Activated naive CD8-positive, alpha-beta T cell treated with anti-CD3 and anti-CD28 coated beads, Interleukin-2, amount 50 U/mL, for 24 hours (primary cell): ENCODE measurements at regions not wholly inside any gene's neighbourhood (a gene's known extent, or its start where the extent isn't known, plus 50 kb on each side); places are given as distances from the start of the nearest gene placed in this dataset.
"Not testable (repeated sequence)": the region's sequence is repeated elsewhere in the genome, so short reads cannot be mapped to it uniquely, and the experiment has no call there.

ENCODE experiments used
- ATAC-seq: fragments of 150-1000 bp; cut with Tn5 transposase; one replicate; pipeline ENCODE4 v1.10.0; 2021
- DNase-seq: peaks from one replicate; pipeline ENCODE4 v3.0.0; 2021
- H3K27ac Mint-ChIP-seq: one replicate; pipeline ENCODE4 v1.8.0; 2021; ENCODE audit warnings: mild to moderate bottlenecking, mixed read lengths
- H3K27me3 Mint-ChIP-seq: one replicate; pipeline ENCODE4 v1.8.0; 2021; ENCODE audit warnings: mixed read lengths
- H3K36me3 Mint-ChIP-seq: one replicate; pipeline ENCODE4 v1.8.0; 2021; ENCODE audit warnings: low read depth, mixed read lengths
- H3K4me1 Mint-ChIP-seq: one replicate; pipeline ENCODE4 v1.8.0; 2021; ENCODE audit warnings: mixed read lengths
- H3K4me3 Mint-ChIP-seq: one replicate; pipeline ENCODE4 v1.8.0; 2021; ENCODE audit warnings: mild to moderate bottlenecking, moderate library complexity, mixed read lengths
- H3K9me3 Mint-ChIP-seq: one replicate; pipeline ENCODE4 v1.8.0; 2021; ENCODE audit warnings: mixed read lengths

DNA sequence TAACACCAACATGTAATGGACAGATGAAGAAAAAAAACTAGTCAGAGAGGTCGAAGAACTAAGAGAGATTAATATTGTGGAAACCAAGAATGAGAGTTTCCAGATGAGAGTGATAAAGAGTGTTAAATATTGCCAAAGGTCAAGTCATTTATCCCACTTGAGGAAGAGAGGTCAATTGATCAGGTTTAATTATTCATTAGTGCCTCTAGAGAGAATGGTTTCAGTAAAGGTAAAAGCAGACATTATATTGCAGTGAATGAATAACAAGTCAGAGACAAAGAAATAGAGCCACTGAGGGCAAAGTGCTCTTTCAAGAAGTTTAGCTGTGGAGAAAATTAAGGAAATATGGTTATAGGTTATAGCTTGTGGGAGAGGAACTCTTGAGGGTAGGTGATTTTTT is 263.1 kb downstream of the GUCY2F start:
- ATAC-seq (no peak), DNase-seq (no peak)
- H3K36me3 Mint-ChIP-seq = no peaks in the 10 kb centered on the region
- no peaks in the 10 kb centered on the region for H3K4me1 Mint-ChIP-seq
- no peaks in the 10 kb centered on the region for H3K9me3 Mint-ChIP-seq
- H3K4me3 Mint-ChIP-seq = no peak overlapping the region
- H3K27me3 Mint-ChIP-seq = no peaks in the 10 kb centered on the region
- no peak overlapping the region for H3K27ac Mint-ChIP-seq

DNA sequence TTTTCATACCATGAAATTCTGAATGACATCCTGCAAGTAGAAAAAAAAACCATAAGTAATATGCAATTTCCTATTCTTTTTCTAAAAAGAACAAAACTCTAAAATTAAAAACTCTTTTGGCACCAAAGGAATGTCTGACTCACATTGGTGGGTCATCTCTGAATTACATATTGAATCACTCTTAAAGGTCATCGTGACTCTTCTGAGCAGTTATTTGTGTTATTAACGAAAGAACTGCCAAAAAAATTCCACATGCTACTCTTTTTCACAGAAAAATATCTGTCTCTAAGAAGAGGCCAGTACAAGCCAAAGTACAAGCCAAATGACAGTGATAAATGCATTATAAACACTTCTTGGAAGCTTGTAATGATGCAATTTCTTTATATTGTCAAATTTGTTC is 282.2 kb downstream of the GUCY2F start:
- Mint-ChIP-seq H3K27me3 (no peaks in the 10 kb centered on the region), H3K9me3 (peaks cover 5% of the 10 kb centered on the region), H3K4me3 (no peak overlapping the region), H3K36me3 (no peaks in the 10 kb centered on the region), H3K27ac (no peak overlapping the region), H3K4me1 (no peaks in the 10 kb centered on the region)
- DNase-seq (no peak), ATAC-seq (no peak)

DNA sequence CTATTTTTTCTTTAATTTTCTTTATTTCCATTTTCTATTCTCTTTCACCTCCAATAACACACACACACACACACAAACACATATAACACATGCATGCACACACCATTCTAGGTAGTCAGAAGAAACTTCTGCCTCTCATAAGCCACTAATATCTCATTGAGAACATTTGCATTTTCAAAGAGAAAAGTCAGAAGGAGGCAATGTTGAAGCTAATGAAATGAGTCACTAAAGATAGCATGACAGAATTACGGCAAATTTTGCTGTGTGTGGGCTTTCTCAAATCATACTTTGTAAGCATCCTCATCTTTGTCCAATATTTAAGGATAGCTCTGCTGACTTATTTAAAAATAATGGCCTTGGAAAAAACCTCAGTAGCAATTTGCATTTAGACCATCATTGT is 291.3 kb downstream of the GUCY2F start:
- no peak for DNase-seq
- Mint-ChIP-seq H3K9me3 (no peaks in the 10 kb centered on the region), H3K36me3 (no peaks in the 10 kb centered on the region), H3K4me3 (no peak overlapping the region), H3K27me3 (no peaks in the 10 kb centered on the region), H3K27ac (no peak overlapping the region), H3K4me1 (no peaks in the 10 kb centered on the region)
- no peak for ATAC-seq

DNA sequence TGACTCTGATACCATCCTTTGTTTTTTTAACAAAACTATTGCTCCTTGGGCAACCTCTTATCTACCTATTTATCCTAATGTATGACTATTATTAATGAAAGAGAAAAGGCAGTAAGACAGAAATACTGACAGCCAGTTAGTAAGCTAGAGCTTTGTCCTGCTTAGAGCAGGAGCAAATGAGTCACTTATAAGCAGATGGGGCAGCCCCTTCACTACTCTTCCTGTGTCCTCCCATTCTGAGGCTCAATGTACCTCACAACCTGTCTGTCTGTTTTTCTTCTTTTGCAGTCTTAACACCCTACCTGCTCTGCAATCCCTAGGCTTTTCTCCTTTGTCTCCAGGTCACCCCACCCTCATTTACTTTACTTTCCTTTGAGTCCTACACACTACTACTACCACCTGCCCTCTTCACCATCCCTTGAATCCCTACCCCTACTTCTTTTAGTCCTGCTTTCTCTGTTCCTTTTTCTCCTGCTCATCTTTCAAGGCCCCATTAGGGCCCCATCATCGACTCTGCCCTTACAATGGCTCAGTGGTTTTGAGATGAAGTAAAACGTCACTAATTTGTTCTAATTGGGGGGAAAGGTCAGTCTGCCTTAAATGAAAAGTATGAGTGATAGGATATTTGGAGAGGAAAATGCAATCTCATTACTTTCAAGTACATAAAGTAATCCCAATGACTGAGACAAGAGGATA is 294.3 kb downstream of the GUCY2F start:
- Mint-ChIP-seq H3K4me3 (no peak overlapping the region), H3K9me3 (no peaks in the 10 kb centered on the region)
- peak; percentile 40 for ATAC-seq

DNA sequence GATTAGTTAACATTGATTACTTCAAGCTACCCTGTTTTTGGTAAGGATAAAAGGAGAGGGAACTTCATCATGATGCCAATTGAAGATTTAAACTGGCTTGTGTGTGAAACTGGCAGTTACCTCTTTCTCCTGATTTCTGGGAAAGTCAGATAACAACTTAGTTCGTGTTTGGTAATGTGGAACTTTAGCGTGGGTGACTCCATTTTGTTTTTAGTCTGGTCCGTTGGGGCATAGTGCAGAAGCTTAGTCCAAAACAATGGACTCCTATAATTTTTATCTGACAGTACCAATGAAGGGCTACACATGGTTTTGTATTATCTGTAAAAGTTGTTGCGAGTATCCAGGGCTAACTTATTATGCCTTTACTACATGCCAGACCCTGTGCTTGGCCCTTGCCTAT is 294.9 kb downstream of the GUCY2F start:
- H3K4me1 Mint-ChIP-seq = no peaks in the 10 kb centered on the region
- DNase-seq (no peak), ATAC-seq (no peak)
- no peaks in the 10 kb centered on the region for H3K36me3 Mint-ChIP-seq
- no peaks in the 10 kb centered on the region for H3K27me3 Mint-ChIP-seq
- H3K27ac Mint-ChIP-seq = no peak overlapping the region
- H3K9me3 Mint-ChIP-seq = no peaks in the 10 kb centered on the region
- H3K4me3 Mint-ChIP-seq = no peak overlapping the region

More for the DNA sequence above, 294.3 kb downstream of the GUCY2F start:
- DNase-seq = no peak
- Mint-ChIP-seq H3K4me1 (no peaks in the 10 kb centered on the region), H3K36me3 (no peaks in the 10 kb centered on the region), H3K27ac (no peak overlapping the region), H3K27me3 (no peaks in the 10 kb centered on the region)

DNA sequence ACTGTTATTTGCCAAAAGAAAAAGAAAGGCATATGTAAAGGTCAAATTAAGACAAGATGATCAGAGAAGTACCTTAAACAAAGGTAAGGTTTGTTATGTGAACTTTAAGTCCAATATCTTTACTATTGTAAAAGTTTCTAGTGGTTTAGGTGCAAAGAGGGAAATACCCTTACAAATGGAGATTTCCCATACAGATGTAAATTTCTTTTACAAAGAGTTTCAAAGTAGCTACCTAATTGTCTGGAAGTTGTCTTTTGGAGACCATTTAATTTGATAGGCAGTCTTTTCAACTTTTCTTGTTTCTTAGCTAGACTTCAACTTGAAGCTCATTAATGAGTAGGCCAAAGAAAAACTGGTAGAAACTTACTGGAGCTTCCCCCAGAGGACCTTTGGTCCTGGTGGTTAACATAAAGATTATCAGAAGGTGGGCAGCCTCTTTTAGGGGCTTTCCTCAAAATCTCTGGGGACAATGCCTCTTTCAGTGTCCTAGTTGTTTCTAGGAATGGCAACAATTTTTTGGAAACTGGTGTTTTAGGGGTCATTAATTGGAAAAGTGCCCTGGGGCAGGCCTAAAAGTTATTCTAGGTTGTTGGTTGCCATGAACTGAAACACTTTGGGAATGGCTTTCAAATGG is 297.3 kb downstream of the GUCY2F start:
- H3K36me3 Mint-ChIP-seq = no peaks in the 10 kb centered on the region
- H3K27me3 Mint-ChIP-seq = no peaks in the 10 kb centered on the region
- H3K4me3 Mint-ChIP-seq = no peak overlapping the region
- no peak overlapping the region for H3K27ac Mint-ChIP-seq
- no peaks in the 10 kb centered on the region for H3K4me1 Mint-ChIP-seq
- ATAC-seq = no peak
- H3K9me3 Mint-ChIP-seq = no peaks in the 10 kb centered on the region
- DNase-seq = no peak

DNA sequence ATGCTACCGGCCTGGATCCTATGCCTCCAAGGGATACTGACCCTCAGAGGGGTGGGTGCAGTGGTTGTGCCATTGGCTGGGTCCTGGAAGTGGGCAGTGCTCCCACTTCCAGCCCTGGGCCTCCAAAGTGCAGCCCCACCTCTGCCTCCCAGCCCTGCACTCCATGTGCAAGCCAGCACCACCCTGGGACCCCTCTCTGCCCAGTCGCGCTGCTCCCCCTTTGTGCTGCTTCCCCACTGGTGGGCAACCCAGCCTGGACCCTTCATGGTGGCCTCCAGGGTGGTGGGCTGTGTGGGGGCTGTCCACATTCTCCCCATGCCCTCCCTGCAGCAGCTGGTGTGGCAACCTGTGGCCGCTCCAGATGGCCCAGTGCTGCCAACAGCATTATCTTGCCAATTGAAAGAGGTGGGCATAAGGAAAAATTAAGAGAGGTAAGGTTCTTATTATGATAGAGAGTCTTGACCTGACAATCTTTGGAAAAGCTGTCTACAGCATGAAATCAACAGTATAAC is 309.7 kb downstream of the GUCY2F start:
- peaks cover 3% of the 10 kb centered on the region for H3K9me3 Mint-ChIP-seq
- no peak overlapping the region for H3K4me3 Mint-ChIP-seq
- no peaks in the 10 kb centered on the region for H3K27me3 Mint-ChIP-seq
- no peaks in the 10 kb centered on the region for H3K4me1 Mint-ChIP-seq
- no peak for ATAC-seq
- no peak for DNase-seq
- H3K27ac Mint-ChIP-seq = no peak overlapping the region
- peaks cover 3% of the 10 kb centered on the region for H3K36me3 Mint-ChIP-seq

DNA sequence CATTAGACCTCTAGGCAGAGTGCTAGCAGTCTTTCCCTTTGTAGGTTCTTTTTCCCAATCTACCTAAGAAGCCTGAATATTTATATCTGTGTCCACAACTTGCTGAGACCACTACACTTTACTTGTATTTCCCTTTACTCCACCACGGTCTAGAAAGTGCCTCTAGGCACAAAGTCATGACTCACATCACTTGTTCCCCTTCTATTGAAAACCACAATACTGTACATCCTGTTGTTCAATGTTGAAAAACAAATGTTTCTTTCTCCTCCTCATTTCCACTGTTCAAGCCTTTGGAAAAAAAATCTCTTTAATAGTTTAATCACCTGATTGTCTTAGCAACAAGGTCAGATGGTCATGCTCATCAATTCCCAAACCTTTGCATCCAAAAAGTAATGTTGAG is 326.7 kb downstream of the GUCY2F start:
- Mint-ChIP-seq H3K27ac (no peak overlapping the region), H3K4me1 (no peaks in the 10 kb centered on the region), H3K36me3 (no peaks in the 10 kb centered on the region), H3K4me3 (no peak overlapping the region), H3K9me3 (peaks cover 4% of the 10 kb centered on the region), H3K27me3 (no peaks in the 10 kb centered on the region)
- no peak for DNase-seq
- ATAC-seq = no peak

DNA sequence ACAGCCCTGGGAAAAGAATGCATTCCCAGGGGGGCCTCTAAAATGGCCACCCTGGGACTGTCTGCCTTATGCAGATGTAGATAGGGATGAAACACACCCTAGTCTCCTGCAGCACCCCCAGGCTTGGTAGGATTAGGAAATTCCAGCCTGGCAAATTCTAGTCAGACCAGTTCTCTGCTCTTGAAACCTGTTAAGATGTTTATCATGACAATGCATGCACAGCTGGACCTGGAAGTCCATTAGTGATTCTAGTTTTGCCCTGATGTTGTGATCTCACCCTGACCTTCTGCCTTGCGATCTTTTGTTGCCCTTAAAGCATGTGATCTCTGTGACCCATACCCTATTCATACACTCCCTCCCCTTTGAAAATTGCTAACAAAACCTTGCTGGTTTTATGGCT is 337.7 kb downstream of the GUCY2F start:
- H3K27ac Mint-ChIP-seq, H3K4me1 Mint-ChIP-seq, H3K27me3 Mint-ChIP-seq, H3K36me3 Mint-ChIP-seq, ATAC-seq, H3K4me3 Mint-ChIP-seq, H3K9me3 Mint-ChIP-seq, DNase-seq: not testable (repeated sequence)

DNA sequence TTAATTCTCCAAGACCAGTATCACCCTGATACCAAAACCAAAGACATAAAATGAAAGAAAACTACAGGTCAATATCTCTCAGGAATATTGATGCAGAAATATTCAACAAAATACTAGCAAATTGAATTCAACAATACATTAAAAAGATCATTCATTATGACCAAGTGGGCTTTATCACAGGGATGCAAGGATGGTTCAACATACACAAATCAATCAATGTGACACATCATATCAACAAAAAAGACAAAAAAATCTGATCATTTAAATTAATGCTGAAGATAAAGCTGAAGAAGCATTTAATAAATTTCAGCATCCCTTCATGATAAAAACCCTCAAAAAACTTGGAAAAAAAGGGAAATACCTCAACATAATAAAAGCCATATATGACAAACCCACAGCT is 341.4 kb downstream of the GUCY2F start:
- peaks cover 3% of the 10 kb centered on the region for H3K9me3 Mint-ChIP-seq
- no peak overlapping the region for H3K27ac Mint-ChIP-seq
- no peak overlapping the region for H3K4me3 Mint-ChIP-seq
- ATAC-seq = no peak
- H3K4me1 Mint-ChIP-seq = no peaks in the 10 kb centered on the region
- H3K36me3 Mint-ChIP-seq = no peaks in the 10 kb centered on the region
- DNase-seq = no peak
- H3K27me3 Mint-ChIP-seq = no peaks in the 10 kb centered on the region

DNA sequence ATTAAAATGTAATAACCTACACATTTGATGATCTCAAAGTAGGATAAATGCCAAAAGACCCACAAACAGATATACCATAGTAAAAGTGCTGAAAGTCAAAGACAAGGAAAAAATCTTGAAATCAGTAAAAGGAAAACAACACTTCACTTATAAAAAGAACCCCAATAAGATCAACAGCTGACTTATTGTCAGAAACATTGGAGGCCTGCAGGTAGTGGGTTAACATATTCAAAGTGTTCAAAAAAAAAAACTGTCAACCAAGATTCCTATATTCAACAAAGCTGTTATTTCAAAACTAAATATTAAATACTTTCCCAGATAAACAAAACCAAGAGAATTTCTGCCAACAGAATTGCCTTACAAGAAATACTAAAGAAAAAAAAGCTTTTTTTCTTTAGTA is 347.1 kb downstream of the GUCY2F start:
- Mint-ChIP-seq H3K9me3 (peaks cover 9% of the 10 kb centered on the region), H3K27ac (no peak overlapping the region), H3K4me1 (no peaks in the 10 kb centered on the region), H3K4me3 (no peak overlapping the region), H3K27me3 (no peaks in the 10 kb centered on the region), H3K36me3 (no peaks in the 10 kb centered on the region)
- no peak for DNase-seq
- no peak for ATAC-seq

DNA sequence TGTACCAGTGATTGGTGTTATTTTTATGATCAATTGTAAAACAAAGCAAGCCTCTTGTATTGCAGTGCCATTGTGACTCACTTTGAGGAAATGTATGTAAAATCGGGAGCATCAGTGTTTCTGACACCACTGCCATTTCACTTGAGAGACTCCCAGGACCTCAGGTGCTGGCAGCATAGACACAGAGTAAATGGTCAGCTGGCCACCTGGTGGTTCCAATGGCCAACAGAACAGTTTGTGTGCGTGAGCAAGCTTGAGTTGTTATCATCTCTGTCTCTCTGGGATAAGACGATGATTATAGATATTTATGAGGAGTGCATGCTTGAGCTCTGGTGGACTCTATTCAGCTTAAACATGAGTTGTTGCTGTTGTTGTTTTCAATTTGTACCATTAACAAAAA is 356.6 kb downstream of the GUCY2F start:
- Mint-ChIP-seq H3K4me3 (no peak overlapping the region), H3K27me3 (no peaks in the 10 kb centered on the region), H3K4me1 (no peaks in the 10 kb centered on the region), H3K36me3 (no peaks in the 10 kb centered on the region), H3K9me3 (peaks cover 4% of the 10 kb centered on the region), H3K27ac (no peak overlapping the region)
- no peak for DNase-seq
- ATAC-seq = no peak

DNA sequence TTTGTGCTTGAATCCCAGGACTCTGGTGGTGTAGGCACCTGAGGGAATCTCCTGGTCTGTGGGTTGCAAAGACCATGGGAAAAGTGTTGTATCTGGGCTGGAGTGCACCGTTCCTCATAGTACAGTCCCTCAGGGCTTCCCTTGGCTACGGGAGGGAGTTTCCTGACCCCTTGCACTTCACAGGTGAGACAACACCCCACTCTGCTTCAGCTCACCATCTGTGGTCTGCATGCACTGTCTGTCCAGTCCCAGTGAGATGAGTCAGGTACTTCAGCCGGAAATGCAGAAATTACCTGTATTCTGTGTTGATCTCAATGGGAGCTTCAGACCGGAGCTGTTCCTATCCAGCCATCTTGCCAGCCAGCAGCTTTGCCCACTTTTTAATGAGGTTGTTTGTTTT is 353.0 kb upstream of the IRS4 start:
- H3K4me1 Mint-ChIP-seq = no peaks in the 10 kb centered on the region
- no peak overlapping the region for H3K4me3 Mint-ChIP-seq
- H3K27ac Mint-ChIP-seq = no peak overlapping the region
- ATAC-seq (no peak), DNase-seq (no peak)
- H3K27me3 Mint-ChIP-seq = no peaks in the 10 kb centered on the region
- H3K9me3 Mint-ChIP-seq = peaks cover 3% of the 10 kb centered on the region
- H3K36me3 Mint-ChIP-seq = no peaks in the 10 kb centered on the region

DNA sequence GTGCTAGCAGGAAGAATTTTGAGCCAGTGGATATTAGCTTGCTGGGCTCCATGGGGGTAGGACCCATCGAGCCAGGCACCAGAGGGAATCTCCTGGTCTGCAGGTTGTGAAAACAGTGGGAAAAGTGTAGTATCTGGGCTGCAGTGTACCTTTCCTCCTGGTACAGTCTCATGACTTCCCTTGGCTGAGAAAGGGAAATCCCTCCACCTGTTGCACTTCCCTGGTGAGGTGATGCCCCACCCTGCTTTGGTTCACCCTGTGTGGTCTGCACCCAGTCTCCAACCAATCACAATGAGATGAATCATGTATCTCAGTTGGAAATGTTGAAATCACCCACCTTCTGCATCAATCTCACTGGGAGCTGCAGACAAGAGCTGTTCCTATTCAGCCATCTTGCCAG is 341.4 kb upstream of the IRS4 start:
- no peak overlapping the region for H3K27ac Mint-ChIP-seq
- DNase-seq = no peak
- no peaks in the 10 kb centered on the region for H3K27me3 Mint-ChIP-seq
- no peak overlapping the region for H3K4me3 Mint-ChIP-seq
- peaks cover 4% of the 10 kb centered on the region for H3K9me3 Mint-ChIP-seq
- no peaks in the 10 kb centered on the region for H3K4me1 Mint-ChIP-seq
- no peaks in the 10 kb centered on the region for H3K36me3 Mint-ChIP-seq
- no peak for ATAC-seq

DNA sequence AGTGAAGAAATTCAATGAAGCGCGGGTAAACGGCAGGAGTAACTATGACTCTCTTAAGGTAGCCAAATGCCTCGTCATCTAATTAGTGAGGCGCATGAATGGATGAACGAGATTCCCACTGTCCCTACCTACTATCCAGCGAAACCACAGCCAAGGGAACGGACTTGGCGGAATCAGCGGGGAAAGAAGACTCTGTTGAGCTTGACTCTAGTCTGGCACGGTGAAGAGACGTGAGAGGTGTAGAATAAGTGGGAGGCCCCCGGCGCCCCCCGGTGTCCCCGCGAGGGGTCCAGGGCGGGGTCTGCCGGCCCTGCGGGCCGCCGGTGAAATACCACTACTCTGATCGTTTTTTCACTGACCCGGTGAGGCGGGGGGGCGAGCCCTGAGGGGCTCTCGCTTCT is 317.8 kb upstream of the IRS4 start:
- H3K27ac Mint-ChIP-seq, H3K9me3 Mint-ChIP-seq, ATAC-seq, H3K4me1 Mint-ChIP-seq, H3K36me3 Mint-ChIP-seq, H3K27me3 Mint-ChIP-seq, H3K4me3 Mint-ChIP-seq: not testable (repeated sequence)
- peak; percentile 6 for DNase-seq
